Calu3 (cell line): ENCODE measurements at regions not wholly inside any gene's neighbourhood (a gene's known extent, or its start where the extent isn't known, plus 50 kb on each side); places are given as distances from the start of the nearest gene placed in this dataset.

Experiments
- BruUV-seq: library from RNA; stranded (reverse); fragments of 400-500 nt; replicated peaks from 2 replicates; lab custom pipeline; 2021; lab: Mats Ljungman, UMichigan
- CTCF ChIA-PET: fragments of 300-600 bp; sonication (Branson Sonifier 250); formaldehyde crosslinking; loops from one replicate; lab custom pipeline; 2022; ENCODE audit warnings: antibody characterized with exemption; lab: Charles Lee
- DNase-seq: peaks from one replicate; pipeline ENCODE4 v3.0.0; 2022
- H3K27ac Mint-ChIP-seq: one replicate; pipeline ENCODE4 v1.8.0; 2022; ENCODE audit warnings: mixed read lengths; ENCODE audit not compliant: unreplicated experiment
- H3K27me3 Mint-ChIP-seq: one replicate; pipeline ENCODE4 v1.8.0; 2022; ENCODE audit warnings: mixed read lengths; ENCODE audit not compliant: unreplicated experiment
- H3K36me3 Mint-ChIP-seq: one replicate; pipeline ENCODE4 v1.8.0; 2022; ENCODE audit warnings: mild to moderate bottlenecking, moderate library complexity, mixed read lengths; ENCODE audit not compliant: insufficient read depth, unreplicated experiment
- H3K4me1 Mint-ChIP-seq: one replicate; pipeline ENCODE4 v1.8.0; 2022; ENCODE audit warnings: mild to moderate bottlenecking, low read depth, mixed read lengths; ENCODE audit not compliant: unreplicated experiment
- H3K4me3 Mint-ChIP-seq: one replicate; pipeline ENCODE4 v1.8.0; 2022; ENCODE audit warnings: mild to moderate bottlenecking, low read depth, moderate library complexity, mixed read lengths; ENCODE audit not compliant: unreplicated experiment
- H3K9me3 Mint-ChIP-seq: one replicate; pipeline ENCODE4 v1.8.0; 2022; ENCODE audit warnings: low read depth, mixed read lengths; ENCODE audit not compliant: unreplicated experiment
- intact Hi-C: fragments of 100-400 bp; cut with micrococcal nuclease; formaldehyde crosslinking; loops from one replicate; pipeline ENCODE4 v1.10.0; 2022; ENCODE audit not compliant: unreplicated experiment
- TF ChIP-seq, protein P1 (sequence below): fragments of 200-600 bp; IDR thresholded peaks from one replicate; pipeline ENCODE4 v1.8.0; 2022; ENCODE audit warnings: antibody characterized with exemption; ENCODE audit not compliant: unreplicated experiment

GRCh38 chr2:78118037-78118436 lies 595.9 kb upstream of the LRRTM4 start:
- no peaks in the 10 kb centered on the region for H3K36me3 Mint-ChIP-seq
- CTCF ChIA-PET = no interaction called here

GRCh38 chr2:78120275-78120674 lies 598.1 kb upstream of the LRRTM4 start:
- TF ChIP-seq, protein P1, sequence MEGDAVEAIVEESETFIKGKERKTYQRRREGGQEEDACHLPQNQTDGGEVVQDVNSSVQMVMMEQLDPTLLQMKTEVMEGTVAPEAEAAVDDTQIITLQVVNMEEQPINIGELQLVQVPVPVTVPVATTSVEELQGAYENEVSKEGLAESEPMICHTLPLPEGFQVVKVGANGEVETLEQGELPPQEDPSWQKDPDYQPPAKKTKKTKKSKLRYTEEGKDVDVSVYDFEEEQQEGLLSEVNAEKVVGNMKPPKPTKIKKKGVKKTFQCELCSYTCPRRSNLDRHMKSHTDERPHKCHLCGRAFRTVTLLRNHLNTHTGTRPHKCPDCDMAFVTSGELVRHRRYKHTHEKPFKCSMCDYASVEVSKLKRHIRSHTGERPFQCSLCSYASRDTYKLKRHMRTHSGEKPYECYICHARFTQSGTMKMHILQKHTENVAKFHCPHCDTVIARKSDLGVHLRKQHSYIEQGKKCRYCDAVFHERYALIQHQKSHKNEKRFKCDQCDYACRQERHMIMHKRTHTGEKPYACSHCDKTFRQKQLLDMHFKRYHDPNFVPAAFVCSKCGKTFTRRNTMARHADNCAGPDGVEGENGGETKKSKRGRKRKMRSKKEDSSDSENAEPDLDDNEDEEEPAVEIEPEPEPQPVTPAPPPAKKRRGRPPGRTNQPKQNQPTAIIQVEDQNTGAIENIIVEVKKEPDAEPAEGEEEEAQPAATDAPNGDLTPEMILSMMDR = no peak
- Mint-ChIP-seq H3K27ac (no peak overlapping the region), H3K9me3 (peaks cover 13% of the 10 kb centered on the region), H3K27me3 (no peaks in the 10 kb centered on the region), H3K4me1 (no peaks in the 10 kb centered on the region), H3K4me3 (no peak overlapping the region), H3K36me3 (no peaks in the 10 kb centered on the region)
- CTCF ChIA-PET = no interaction called here
- no TSS peak for BruUV-seq
- no peak for DNase-seq
- intact Hi-C loops = no loop called here

More at GRCh38 chr2:78118037-78118436, 595.9 kb upstream of the LRRTM4 start:
- TF ChIP-seq, protein P1 = no peak
- BruUV-seq = no TSS peak
- Mint-ChIP-seq H3K27ac (no peak overlapping the region), H3K27me3 (no peaks in the 10 kb centered on the region), H3K9me3 (peaks cover 16% of the 10 kb centered on the region), H3K4me3 (no peak overlapping the region), H3K4me1 (no peaks in the 10 kb centered on the region)
- intact Hi-C loops = no loop called here
- DNase-seq = no peak

GRCh38 chr2:78125042-78125441 lies 602.9 kb upstream of the LRRTM4 start:
- H3K4me1 Mint-ChIP-seq = no peaks in the 10 kb centered on the region
- no peaks in the 10 kb centered on the region for H3K36me3 Mint-ChIP-seq
- peaks cover 6% of the 10 kb centered on the region for H3K9me3 Mint-ChIP-seq
- H3K27ac Mint-ChIP-seq = no peak overlapping the region
- DNase-seq = no peak
- CTCF ChIA-PET = no interaction called here
- no peaks in the 10 kb centered on the region for H3K27me3 Mint-ChIP-seq
- intact Hi-C loops = no loop called here
- no peak overlapping the region for H3K4me3 Mint-ChIP-seq
- no TSS peak for BruUV-seq
- TF ChIP-seq, protein P1 = no peak

- intact Hi-C loops = no loop called here
- H3K9me3 Mint-ChIP-seq = peaks cover 6% of the 10 kb centered on the region
- no peaks in the 10 kb centered on the region for H3K27me3 Mint-ChIP-seq
- H3K36me3 Mint-ChIP-seq = no peaks in the 10 kb centered on the region
- CTCF ChIA-PET = no interaction called here
- no peak overlapping the region for H3K4me3 Mint-ChIP-seq
- TF ChIP-seq, protein P1 = no peak
- H3K27ac Mint-ChIP-seq = no peak overlapping the region
- H3K4me1 Mint-ChIP-seq = no peaks in the 10 kb centered on the region
- DNase-seq = no peak
- BruUV-seq = no TSS peak
Measured at GRCh38 chr2:78127424-78127823, 605.2 kb upstream of the LRRTM4 start.
